CD8-positive, alpha-beta memory T cell (primary cell): ENCODE measurements at regions not wholly inside any gene's neighbourhood (a gene's known extent, or its start where the extent isn't known, plus 50 kb on each side); places are given as distances from the start of the nearest gene placed in this dataset.

Experiments used
- CTCF ChIA-PET: fragments of 350-600 bp; sonication (Branson Sonifier 250); formaldehyde crosslinking; loops from one replicate; lab custom pipeline; 2021; ENCODE audit warnings: antibody characterized with exemption; lab: Charles Lee
- POLR2A ChIA-PET: fragments of 350-600 bp; sonication (Branson Sonifier 250); formaldehyde crosslinking; loops from one replicate; lab custom pipeline; 2021; ENCODE audit warnings: antibody characterized with exemption; lab: Charles Lee
- DNase-seq, 5 donors: peaks; one replicate each; pipeline versions ENCODE4 v3.0.0 to v3.0.0-alpha.2; 2020 to 2022; ENCODE audit warnings: mixed read lengths in 1 of 5
- H3K27ac ChIP-seq: one replicate; pipeline ENCODE4 v1.7.0; 2013; ENCODE audit warnings: low read depth, mild to moderate bottlenecking, low read length, moderate library complexity
- H3K27me3 ChIP-seq: 2 replicates; pipeline ENCODE4 v1.7.0; 2013; ENCODE audit warnings: low read length, mild to moderate bottlenecking; ENCODE audit not compliant: insufficient read depth, poor library complexity, severe bottlenecking
- H3K36me3 ChIP-seq: 2 replicates; pipeline ENCODE4 v1.7.0; 2013; ENCODE audit warnings: mild to moderate bottlenecking, low read length, moderate library complexity; ENCODE audit not compliant: insufficient read depth
- H3K4me1 ChIP-seq: 2 replicates; pipeline ENCODE4 v1.7.0; 2013; ENCODE audit warnings: mild to moderate bottlenecking, low read length, moderate library complexity; ENCODE audit not compliant: insufficient read depth
- H3K4me3 ChIP-seq: 2 replicates; pipeline ENCODE4 v1.7.0; 2013; ENCODE audit warnings: mild to moderate bottlenecking, low read length
- H3K9me3 ChIP-seq: 2 replicates; pipeline ENCODE4 v1.7.0; 2013; ENCODE audit warnings: mild to moderate bottlenecking, low read length
- H3K27ac Mint-ChIP-seq, 8 donors: one replicate each; pipeline ENCODE4 v1.8.0; 2020 to 2021; ENCODE audit warnings: mixed read lengths in 8 of 8, mild to moderate bottlenecking in 6 of 8, inconsistent platforms in 3 of 8, moderate library complexity in 3 of 8
- H3K27me3 Mint-ChIP-seq, 2 donors: one replicate each; pipeline ENCODE4 v1.8.0; 2020 to 2021; ENCODE audit warnings: mixed read lengths in 2 of 2, mild to moderate bottlenecking in 1 of 2, moderate library complexity in 1 of 2
- H3K36me3 Mint-ChIP-seq, 3 donors: one replicate each; pipeline ENCODE4 v1.8.0; 2020 to 2021; ENCODE audit warnings: mixed read lengths in 3 of 3, inconsistent platforms in 1 of 3, mild to moderate bottlenecking in 1 of 3
- H3K4me1 Mint-ChIP-seq, 3 donors: one replicate each; pipeline ENCODE4 v1.8.0; 2020 to 2021; ENCODE audit warnings: mixed read lengths in 3 of 3, inconsistent platforms in 1 of 3, mild to moderate bottlenecking in 1 of 3
- H3K4me3 Mint-ChIP-seq, 7 donors: one replicate each; pipeline ENCODE4 v1.8.0; 2020 to 2021; ENCODE audit warnings: mixed read lengths in 7 of 7, mild to moderate bottlenecking in 6 of 7, moderate library complexity in 4 of 7, inconsistent platforms in 2 of 7
- H3K9me3 Mint-ChIP-seq, 5 donors: one replicate each; pipeline ENCODE4 v1.8.0; 2020 to 2022; ENCODE audit warnings: mixed read lengths in 5 of 5, mild to moderate bottlenecking in 3 of 5, moderate library complexity in 2 of 5, inconsistent platforms in 1 of 5

DNA sequence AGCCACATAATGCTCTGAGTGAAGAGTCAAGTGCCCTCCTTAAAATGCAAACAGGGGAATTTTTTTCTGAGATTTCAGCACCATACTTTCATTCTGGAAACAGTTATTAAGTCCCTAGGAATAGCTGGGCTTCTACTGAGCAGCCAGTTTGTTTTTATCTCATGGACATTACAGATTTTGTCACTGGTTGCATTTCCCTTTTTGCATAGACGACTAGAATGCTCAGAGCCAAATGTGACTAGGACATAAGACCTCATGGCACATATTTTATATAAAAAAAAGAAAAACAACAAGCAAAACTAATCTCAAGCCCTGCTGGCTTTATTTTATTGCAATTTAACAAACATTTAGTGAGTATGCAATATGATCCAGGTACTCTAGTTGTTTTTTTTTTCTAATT is 112.7 kb upstream of the NANOGP8 start:
- Mint-ChIP-seq H3K4me1 (no peaks in the 10 kb centered on the region), H3K36me3 (no peaks in the 10 kb centered on the region), H3K27ac (no peak overlapping the region), H3K4me3 (no peak overlapping the region), H3K27me3 (peaks cover 3% of the 10 kb centered on the region in 2 donors), H3K9me3 (peaks cover 0 to 2% (median 0%) of the 10 kb centered on the region in 5 donors)
- DNase-seq: no peak
- no peaks in the 10 kb centered on the region for H3K27me3 ChIP-seq
- no peaks in the 10 kb centered on the region for H3K9me3 ChIP-seq
- no peaks in the 10 kb centered on the region for H3K36me3 ChIP-seq
- H3K4me3 ChIP-seq: no peak overlapping the region
- ChIA-PET CTCF (no interaction called here), POLR2A (no interaction called here)
- no peak overlapping the region for H3K27ac ChIP-seq
- no peaks in the 10 kb centered on the region for H3K4me1 ChIP-seq

DNA sequence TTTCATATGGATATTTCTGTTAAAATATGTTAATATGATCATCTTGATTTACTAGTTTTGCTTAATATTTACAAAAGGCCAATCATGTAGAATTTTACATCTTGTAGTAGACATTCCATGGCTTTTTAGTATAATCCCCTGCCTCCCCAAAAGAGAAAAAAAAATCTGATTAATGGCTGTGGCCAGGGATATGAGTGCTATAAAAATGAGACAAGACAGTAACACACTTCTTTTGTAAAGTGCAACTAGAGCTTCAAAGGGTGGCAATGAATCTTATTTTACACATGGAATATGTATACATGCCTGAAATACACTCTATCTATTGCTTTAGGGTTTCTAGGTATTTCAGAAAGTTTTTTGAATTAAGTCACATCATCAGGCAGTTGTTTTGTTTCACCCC is 112.2 kb upstream of the NANOGP8 start:
- Mint-ChIP-seq H3K9me3 (peaks cover 0 to 4% (median 1%) of the 10 kb centered on the region in 5 donors), H3K27me3 (peaks cover 3% of the 10 kb centered on the region in 2 donors), H3K27ac (no peak overlapping the region), H3K4me1 (no peaks in the 10 kb centered on the region), H3K36me3 (peaks cover 0 to 2% (median 0%) of the 10 kb centered on the region in 3 donors), H3K4me3 (no peak overlapping the region)
- Histone ChIP-seq H3K36me3 (no peaks in the 10 kb centered on the region), H3K27ac (no peak overlapping the region), H3K9me3 (no peaks in the 10 kb centered on the region), H3K4me1 (no peaks in the 10 kb centered on the region), H3K4me3 (no peak overlapping the region), H3K27me3 (no peaks in the 10 kb centered on the region)
- POLR2A ChIA-PET: no interaction called here
- DNase-seq: no peak
- CTCF ChIA-PET: no interaction called here

- Mint-ChIP-seq H3K36me3 (peaks cover 0 to 4% (median 0%) of the 10 kb centered on the region in 3 donors), H3K9me3 (peaks cover 0 to 12% (median 7%) of the 10 kb centered on the region in 5 donors), H3K4me3 (no peak overlapping the region), H3K27me3 (peaks cover 3% of the 10 kb centered on the region in 2 donors), H3K27ac (no peak overlapping the region), H3K4me1 (no peaks in the 10 kb centered on the region)
- ChIA-PET CTCF (no interaction called here), POLR2A (no interaction called here)
- DNase-seq: no peak
- Histone ChIP-seq H3K27ac (no peak overlapping the region), H3K4me3 (no peak overlapping the region), H3K9me3 (peaks cover 5% of the 10 kb centered on the region), H3K27me3 (no peaks in the 10 kb centered on the region), H3K4me1 (no peaks in the 10 kb centered on the region), H3K36me3 (no peaks in the 10 kb centered on the region)
Observed at GRCh38 chr15:35196273-35196672, 111.2 kb upstream of the NANOGP8 start.

GRCh38 chr15:35195649-35196048 is 110.6 kb upstream of the NANOGP8 start:
- H3K4me3 Mint-ChIP-seq: no peak overlapping the region
- peaks cover 0 to 14% (median 9%) of the 10 kb centered on the region in 5 donors for H3K9me3 Mint-ChIP-seq
- no peaks in the 10 kb centered on the region for H3K36me3 ChIP-seq
- H3K36me3 Mint-ChIP-seq: peaks cover 0 to 4% (median 0%) of the 10 kb centered on the region in 3 donors
- no peak overlapping the region for H3K4me3 ChIP-seq
- H3K9me3 ChIP-seq: peaks cover 7% of the 10 kb centered on the region
- H3K27me3 Mint-ChIP-seq: peaks cover 3% of the 10 kb centered on the region in 2 donors
- DNase-seq: no peak
- no peak overlapping the region for H3K27ac ChIP-seq
- no peaks in the 10 kb centered on the region for H3K4me1 Mint-ChIP-seq
- H3K4me1 ChIP-seq: no peaks in the 10 kb centered on the region
- H3K27me3 ChIP-seq: no peaks in the 10 kb centered on the region
- ChIA-PET POLR2A (no interaction called here), CTCF (no interaction called here)
- H3K27ac Mint-ChIP-seq: no peak overlapping the region

GRCh38 chr15:35195031-35195430 is 109.9 kb upstream of the NANOGP8 start:
- Histone ChIP-seq H3K4me3 (no peak overlapping the region), H3K9me3 (peaks cover 7% of the 10 kb centered on the region), H3K36me3 (no peaks in the 10 kb centered on the region), H3K27ac (no peak overlapping the region), H3K4me1 (no peaks in the 10 kb centered on the region), H3K27me3 (no peaks in the 10 kb centered on the region)
- H3K4me3 Mint-ChIP-seq: no peak overlapping the region
- CTCF ChIA-PET: no interaction called here
- H3K36me3 Mint-ChIP-seq: peaks cover 0 to 4% (median 0%) of the 10 kb centered on the region in 3 donors
- no peak for DNase-seq
- peaks cover 0 to 21% (median 14%) of the 10 kb centered on the region in 5 donors for H3K9me3 Mint-ChIP-seq
- H3K27me3 Mint-ChIP-seq: peaks cover 3% of the 10 kb centered on the region in 2 donors
- POLR2A ChIA-PET: no interaction called here
- no peaks in the 10 kb centered on the region for H3K4me1 Mint-ChIP-seq
- no peak overlapping the region for H3K27ac Mint-ChIP-seq

- Histone ChIP-seq H3K36me3 (no peaks in the 10 kb centered on the region), H3K4me1 (no peaks in the 10 kb centered on the region), H3K4me3 (no peak overlapping the region), H3K27me3 (no peaks in the 10 kb centered on the region), H3K9me3 (peaks cover 7% of the 10 kb centered on the region), H3K27ac (no peak overlapping the region)
- POLR2A ChIA-PET: no interaction called here
- Mint-ChIP-seq H3K27ac (no peak overlapping the region), H3K27me3 (peaks cover 3% of the 10 kb centered on the region in 2 donors), H3K9me3 (peaks cover 0 to 27% (median 17%) of the 10 kb centered on the region in 5 donors), H3K4me3 (no peak overlapping the region), H3K4me1 (no peaks in the 10 kb centered on the region), H3K36me3 (peaks cover 0 to 4% (median 0%) of the 10 kb centered on the region in 3 donors)
- DNase-seq: no peak
- CTCF ChIA-PET: no interaction called here
Observed at GRCh38 chr15:35194296-35194695, 109.2 kb upstream of the NANOGP8 start.

GRCh38 chr15:35191783-35192182 is 106.7 kb upstream of the NANOGP8 start:
- Mint-ChIP-seq H3K27me3 (peaks cover 3% of the 10 kb centered on the region in 2 donors), H3K4me1 (no peaks in the 10 kb centered on the region), H3K4me3 (no peak overlapping the region), H3K36me3 (peaks cover 0 to 4% (median 0%) of the 10 kb centered on the region in 3 donors), H3K27ac (no peak overlapping the region), H3K9me3 (peaks cover 0 to 27% (median 17%) of the 10 kb centered on the region in 5 donors)
- CTCF ChIA-PET: no interaction called here
- Histone ChIP-seq H3K9me3 (peaks cover 7% of the 10 kb centered on the region), H3K36me3 (no peaks in the 10 kb centered on the region), H3K4me3 (no peak overlapping the region), H3K27me3 (no peaks in the 10 kb centered on the region), H3K4me1 (no peaks in the 10 kb centered on the region), H3K27ac (no peak overlapping the region)
- POLR2A ChIA-PET: no interaction called here
- DNase-seq: no peak

- Mint-ChIP-seq H3K27ac (no peak overlapping the region), H3K4me3 (no peak overlapping the region), H3K9me3 (peaks cover 0 to 16% (median 8%) of the 10 kb centered on the region in 5 donors), H3K4me1 (no peaks in the 10 kb centered on the region), H3K27me3 (no peaks in the 10 kb centered on the region), H3K36me3 (no peaks in the 10 kb centered on the region)
- H3K4me3 ChIP-seq: no peak overlapping the region
- peaks cover 2% of the 10 kb centered on the region for H3K9me3 ChIP-seq
- CTCF ChIA-PET: no interaction called here
- no peak overlapping the region for H3K27ac ChIP-seq
- H3K27me3 ChIP-seq: no peaks in the 10 kb centered on the region
- no peaks in the 10 kb centered on the region for H3K4me1 ChIP-seq
- no peak for DNase-seq
- POLR2A ChIA-PET: no interaction called here
- H3K36me3 ChIP-seq: no peaks in the 10 kb centered on the region
Observed at GRCh38 chr15:35186346-35186745, 101.3 kb upstream of the NANOGP8 start.
